ENCODE measurements at regions not wholly inside any gene's neighbourhood (a gene's known extent, or its start where the extent isn't known, plus 50 kb on each side); places are given as distances from the start of the nearest gene placed in this dataset.

DNA sequence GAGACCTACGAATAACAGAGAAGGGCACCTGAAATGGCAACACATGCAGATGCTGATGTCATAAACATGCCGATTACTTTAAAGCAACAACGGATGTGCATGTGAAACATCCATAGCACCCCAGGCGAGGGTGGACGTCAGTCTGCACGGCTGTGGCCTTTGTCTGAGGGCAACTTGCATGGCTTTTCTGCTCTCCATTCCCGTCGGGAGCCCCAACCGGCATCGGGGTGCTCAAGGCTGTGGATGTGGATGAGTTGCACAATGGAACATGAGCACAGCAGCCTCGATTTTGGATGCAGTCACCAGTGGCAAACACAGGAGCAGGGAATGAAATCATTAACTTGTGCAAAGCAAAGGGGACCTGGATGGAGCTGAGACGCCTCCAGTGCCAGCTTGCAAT lies 298.2 kb upstream of the SALL3 start:
- Histone ChIP-seq H3K4me3 (ENCODE audit: low read depth, low read length) (no peak overlapping the region), H3K36me3 (ENCODE audit: control insufficient read depth, insufficient read depth, low read length) (no peaks in the 10 kb centered on the region), H3K27me3 (ENCODE audit: control insufficient read depth, insufficient read depth, low read length) (no peaks in the 10 kb centered on the region)
- no peak for DNase-seq (ENCODE audit: low read depth)
- POLR2A ChIA-PET: no interaction called here
- CTCF ChIA-PET: no interaction called here
- TF ChIP-seq, protein P1, sequence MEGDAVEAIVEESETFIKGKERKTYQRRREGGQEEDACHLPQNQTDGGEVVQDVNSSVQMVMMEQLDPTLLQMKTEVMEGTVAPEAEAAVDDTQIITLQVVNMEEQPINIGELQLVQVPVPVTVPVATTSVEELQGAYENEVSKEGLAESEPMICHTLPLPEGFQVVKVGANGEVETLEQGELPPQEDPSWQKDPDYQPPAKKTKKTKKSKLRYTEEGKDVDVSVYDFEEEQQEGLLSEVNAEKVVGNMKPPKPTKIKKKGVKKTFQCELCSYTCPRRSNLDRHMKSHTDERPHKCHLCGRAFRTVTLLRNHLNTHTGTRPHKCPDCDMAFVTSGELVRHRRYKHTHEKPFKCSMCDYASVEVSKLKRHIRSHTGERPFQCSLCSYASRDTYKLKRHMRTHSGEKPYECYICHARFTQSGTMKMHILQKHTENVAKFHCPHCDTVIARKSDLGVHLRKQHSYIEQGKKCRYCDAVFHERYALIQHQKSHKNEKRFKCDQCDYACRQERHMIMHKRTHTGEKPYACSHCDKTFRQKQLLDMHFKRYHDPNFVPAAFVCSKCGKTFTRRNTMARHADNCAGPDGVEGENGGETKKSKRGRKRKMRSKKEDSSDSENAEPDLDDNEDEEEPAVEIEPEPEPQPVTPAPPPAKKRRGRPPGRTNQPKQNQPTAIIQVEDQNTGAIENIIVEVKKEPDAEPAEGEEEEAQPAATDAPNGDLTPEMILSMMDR (IDR thresholded peaks at IDR 0.05; ENCODE audit: insufficient read depth, low read depth, low read length): no peak

- Histone ChIP-seq H3K36me3 (ENCODE audit: control insufficient read depth, insufficient read depth, low read length) (no peaks in the 10 kb centered on the region), H3K27me3 (ENCODE audit: control insufficient read depth, insufficient read depth, low read length) (no peaks in the 10 kb centered on the region), H3K4me3 (ENCODE audit: low read depth, low read length) (no peak overlapping the region)
- ChIA-PET POLR2A (no interaction called here), CTCF (no interaction called here)
- TF ChIP-seq, protein P1 (IDR thresholded peaks at IDR 0.05; ENCODE audit: insufficient read depth, low read depth, low read length): no peak
- no peak for DNase-seq (ENCODE audit: low read depth)
These were observed 297.7 kb upstream of the SALL3 start for GRCh38 chr18:78681934-78682333.

DNA sequence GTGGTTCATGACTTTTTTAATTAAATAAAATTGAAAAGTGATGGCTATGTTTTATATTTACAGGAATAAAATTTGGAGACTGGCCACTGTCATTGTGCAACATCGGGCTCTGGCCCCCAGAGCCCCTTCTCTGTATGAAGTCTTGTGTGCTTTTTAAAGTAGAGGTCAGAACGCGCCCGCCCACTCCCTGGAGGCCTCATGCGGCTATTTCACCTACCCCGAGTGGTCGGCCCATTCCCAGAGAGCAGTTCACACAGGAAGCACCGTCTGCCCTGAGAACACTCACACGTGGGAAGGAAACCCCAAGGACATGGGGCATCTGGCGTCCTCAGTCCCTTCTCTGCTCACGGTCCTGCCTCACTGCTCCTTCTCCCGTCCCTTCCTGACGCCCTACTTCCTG lies 296.9 kb upstream of the SALL3 start:
- ChIA-PET POLR2A (no interaction called here), CTCF (no interaction called here)
- DNase-seq (ENCODE audit: low read depth): no peak
- no peak overlapping the region for H3K4me3 ChIP-seq (ENCODE audit: low read depth, low read length)
- H3K27me3 ChIP-seq (ENCODE audit: control insufficient read depth, insufficient read depth, low read length): no peaks in the 10 kb centered on the region
- TF ChIP-seq, protein P1 (IDR thresholded peaks at IDR 0.05; ENCODE audit: insufficient read depth, low read depth, low read length): no peak
- no peaks in the 10 kb centered on the region for H3K36me3 ChIP-seq (ENCODE audit: control insufficient read depth, insufficient read depth, low read length)

- no peaks in the 10 kb centered on the region for H3K36me3 ChIP-seq (ENCODE audit: control insufficient read depth, insufficient read depth, low read length)
- ChIA-PET CTCF (no interaction called here), POLR2A (no interaction called here)
- H3K4me3 ChIP-seq (ENCODE audit: low read depth, low read length): no peak overlapping the region
- TF ChIP-seq, protein P1 (IDR thresholded peaks at IDR 0.05; ENCODE audit: insufficient read depth, low read depth, low read length): no peak
- no peak for DNase-seq (ENCODE audit: low read depth)
- H3K27me3 ChIP-seq (ENCODE audit: control insufficient read depth, insufficient read depth, low read length): no peaks in the 10 kb centered on the region
These were observed 296.2 kb upstream of the SALL3 start for GRCh38 chr18:78683191-78684010.

- Histone ChIP-seq H3K36me3 (ENCODE audit: control insufficient read depth, insufficient read depth, low read length) (no peaks in the 10 kb centered on the region), H3K27me3 (ENCODE audit: control insufficient read depth, insufficient read depth, low read length) (no peaks in the 10 kb centered on the region), H3K4me3 (ENCODE audit: low read depth, low read length) (no peak overlapping the region)
- ChIA-PET CTCF (no interaction called here), POLR2A (no interaction called here)
- no peak for DNase-seq (ENCODE audit: low read depth)
- TF ChIP-seq, protein P1 (IDR thresholded peaks at IDR 0.05; ENCODE audit: insufficient read depth, low read depth, low read length): no peak
These were observed 294.2 kb upstream of the SALL3 start for GRCh38 chr18:78685250-78685979.
